ENCODE measurements at regions not wholly inside any gene's neighbourhood (a gene's known extent, or its start where the extent isn't known, plus 50 kb on each side); places are given as distances from the start of the nearest gene placed in this dataset.

GRCh38 chr9:84617411-84618029 lies 52.0 kb upstream of the NTRK2 start (continued):
- TF ChIP-seq NCOA2 (CRISPR knock-in tag; IDR thresholded peaks at IDR 0.05), result no peak
- TF ChIP-seq NFATC3 (CRISPR knock-in tag; IDR thresholded peaks at IDR 0.05), result no peak
- TF ChIP-seq ZNF292 (CRISPR knock-in tag; IDR thresholded peaks at IDR 0.05; ENCODE audit: borderline replicate concordance, low read depth), result no peak
- TF ChIP-seq HNF1A (IDR thresholded peaks at IDR 0.05; ENCODE audit: low read depth), result no peak
- TF ChIP-seq HNF1A (CRISPR knock-in tag; IDR thresholded peaks at IDR 0.05; ENCODE audit: borderline replicate concordance), result no peak
- TF ChIP-seq ELF3 (CRISPR knock-in tag; IDR thresholded peaks at IDR 0.05), result no peak
- no peak for TF ChIP-seq ZZZ3 (CRISPR knock-in tag; IDR thresholded peaks at IDR 0.05; ENCODE audit: borderline replicate concordance)
- no peak for TF ChIP-seq ATF1 (CRISPR knock-in tag; IDR thresholded peaks at IDR 0.05)
- no peak for TF ChIP-seq NFIB (CRISPR knock-in tag; IDR thresholded peaks at IDR 0.05; ENCODE audit: borderline replicate concordance)
- no peak for TF ChIP-seq ZNF577 (CRISPR knock-in tag; IDR thresholded peaks at IDR 0.05; ENCODE audit: borderline replicate concordance, low read depth)
- no peak for TF ChIP-seq ZNF24 (IDR thresholded peaks at IDR 0.05)
- TF ChIP-seq FOXM1 (CRISPR knock-in tag; IDR thresholded peaks at IDR 0.05), result no peak
- TF ChIP-seq ZNF549 (CRISPR knock-in tag; IDR thresholded peaks at IDR 0.05), result no peak

Measured in HepG2 (cell line).